ENCODE measurements at regions not wholly inside any gene's neighbourhood (a gene's known extent, or its start where the extent isn't known, plus 50 kb on each side); places are given as distances from the start of the nearest gene placed in this dataset.

DNA sequence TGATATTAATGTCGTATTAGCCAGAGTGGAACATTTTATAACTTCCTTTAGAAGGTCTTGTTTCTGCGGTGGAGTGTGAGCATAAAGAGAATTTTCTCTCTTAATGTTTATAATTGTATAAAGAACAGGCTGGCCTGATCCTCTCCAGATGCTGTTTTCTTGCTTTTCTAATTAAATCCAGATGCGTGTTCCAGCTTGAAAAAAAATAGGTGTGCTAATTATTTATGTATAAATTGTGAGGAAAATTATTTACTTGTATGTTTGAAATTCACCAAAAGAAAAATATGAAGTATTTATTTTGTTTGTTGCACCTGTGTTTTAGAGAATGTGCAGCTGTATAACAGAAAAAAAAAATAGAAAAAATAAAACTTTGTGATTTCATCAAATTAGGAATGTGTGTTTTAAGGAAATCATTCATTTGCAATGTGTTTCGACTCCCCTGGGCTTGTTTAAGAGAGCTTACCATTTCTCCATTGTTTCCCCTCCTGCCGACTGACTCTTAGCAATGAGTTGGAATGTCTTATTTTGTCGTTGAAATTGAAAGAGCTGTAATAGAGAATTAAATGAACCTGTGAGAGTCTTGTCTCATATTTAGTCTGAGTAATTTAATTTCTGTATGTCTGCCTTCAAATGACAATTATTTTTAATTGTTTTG lies 220.1 kb upstream of the NXPH2 start:
- DNase-seq (ENCODE audit: low read depth) = no peak
- no peak overlapping the region for H3K4me3 ChIP-seq (ENCODE audit: low read depth, low read length)
- TF ChIP-seq, protein P1, sequence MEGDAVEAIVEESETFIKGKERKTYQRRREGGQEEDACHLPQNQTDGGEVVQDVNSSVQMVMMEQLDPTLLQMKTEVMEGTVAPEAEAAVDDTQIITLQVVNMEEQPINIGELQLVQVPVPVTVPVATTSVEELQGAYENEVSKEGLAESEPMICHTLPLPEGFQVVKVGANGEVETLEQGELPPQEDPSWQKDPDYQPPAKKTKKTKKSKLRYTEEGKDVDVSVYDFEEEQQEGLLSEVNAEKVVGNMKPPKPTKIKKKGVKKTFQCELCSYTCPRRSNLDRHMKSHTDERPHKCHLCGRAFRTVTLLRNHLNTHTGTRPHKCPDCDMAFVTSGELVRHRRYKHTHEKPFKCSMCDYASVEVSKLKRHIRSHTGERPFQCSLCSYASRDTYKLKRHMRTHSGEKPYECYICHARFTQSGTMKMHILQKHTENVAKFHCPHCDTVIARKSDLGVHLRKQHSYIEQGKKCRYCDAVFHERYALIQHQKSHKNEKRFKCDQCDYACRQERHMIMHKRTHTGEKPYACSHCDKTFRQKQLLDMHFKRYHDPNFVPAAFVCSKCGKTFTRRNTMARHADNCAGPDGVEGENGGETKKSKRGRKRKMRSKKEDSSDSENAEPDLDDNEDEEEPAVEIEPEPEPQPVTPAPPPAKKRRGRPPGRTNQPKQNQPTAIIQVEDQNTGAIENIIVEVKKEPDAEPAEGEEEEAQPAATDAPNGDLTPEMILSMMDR (IDR thresholded peaks at IDR 0.05; ENCODE audit: low read depth, low read length) = no peak
- TF ChIP-seq MYC (IDR thresholded peaks at IDR 0.05; ENCODE audit: low read depth, low read length) = no peak
- TF ChIP-seq, protein P2, sequence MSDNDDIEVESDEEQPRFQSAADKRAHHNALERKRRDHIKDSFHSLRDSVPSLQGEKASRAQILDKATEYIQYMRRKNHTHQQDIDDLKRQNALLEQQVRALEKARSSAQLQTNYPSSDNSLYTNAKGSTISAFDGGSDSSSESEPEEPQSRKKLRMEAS (IDR thresholded peaks at IDR 0.05; ENCODE audit: low read depth, low read length) = no peak
- no peak for TF ChIP-seq POLR2A (IDR thresholded peaks at IDR 0.05; ENCODE audit: extremely low read depth, insufficient read length)

DNA sequence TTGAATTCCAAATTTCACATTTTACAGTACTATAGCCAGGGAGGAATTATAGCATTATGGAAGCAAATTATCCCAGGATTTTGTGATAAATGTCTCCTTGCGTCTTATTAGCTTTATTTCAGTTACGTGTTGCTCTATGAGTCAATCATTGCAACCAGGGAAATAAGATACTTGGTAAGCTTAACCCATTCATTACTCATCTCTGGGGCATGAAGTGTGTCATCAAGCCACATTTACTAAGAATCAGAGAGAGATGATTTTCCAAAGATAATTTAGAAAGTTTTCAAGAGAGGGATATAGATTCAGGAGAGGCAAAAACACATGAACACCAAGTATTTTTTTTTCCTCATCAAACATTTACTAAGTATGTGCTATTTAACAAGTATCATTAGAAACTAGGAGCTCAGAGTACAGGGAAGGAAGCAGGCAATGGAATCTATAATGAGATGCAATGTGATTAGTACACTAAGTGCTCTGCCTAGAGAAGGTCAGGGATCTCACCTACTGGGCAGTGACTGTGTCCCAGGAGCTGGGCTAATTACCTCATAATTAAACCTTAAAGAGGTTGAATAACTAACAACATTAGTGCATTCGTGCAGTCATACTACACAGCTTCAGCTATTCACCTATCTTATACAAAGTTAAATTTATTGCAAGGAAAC lies 217.8 kb upstream of the NXPH2 start:
- TF ChIP-seq, protein P2 (IDR thresholded peaks at IDR 0.05; ENCODE audit: low read depth, low read length) = no peak
- TF ChIP-seq, protein P1 (IDR thresholded peaks at IDR 0.05; ENCODE audit: low read depth, low read length) = no peak
- TF ChIP-seq POLR2A (IDR thresholded peaks at IDR 0.05; ENCODE audit: extremely low read depth, insufficient read length) = no peak
- no peak for TF ChIP-seq MYC (IDR thresholded peaks at IDR 0.05; ENCODE audit: low read depth, low read length)
- no peak overlapping the region for H3K4me3 ChIP-seq (ENCODE audit: low read depth, low read length)
- DNase-seq (ENCODE audit: low read depth) = no peak

DNA sequence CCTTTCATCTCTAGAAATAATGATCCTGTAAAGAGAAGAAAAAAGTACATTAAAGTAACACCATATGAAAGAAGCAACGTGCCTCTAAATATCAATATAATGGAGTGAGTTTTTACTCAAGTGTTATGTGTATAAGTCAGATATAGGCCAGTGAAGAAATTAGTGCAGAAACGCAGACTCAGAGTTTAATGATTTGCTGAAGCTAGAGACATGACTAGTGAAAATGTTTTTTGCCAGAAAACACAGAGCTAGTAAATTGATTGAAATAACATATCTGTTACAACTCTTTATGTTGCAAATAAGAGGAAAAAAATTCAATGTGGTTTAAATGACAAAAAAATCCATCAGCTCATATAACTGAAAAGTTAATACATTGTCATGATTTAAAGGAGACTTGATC lies 217.2 kb upstream of the NXPH2 start:
- TF ChIP-seq MYC (IDR thresholded peaks at IDR 0.05; ENCODE audit: low read depth, low read length) = no peak
- no peak for TF ChIP-seq POLR2A (IDR thresholded peaks at IDR 0.05; ENCODE audit: extremely low read depth, insufficient read length)
- TF ChIP-seq, protein P2 (IDR thresholded peaks at IDR 0.05; ENCODE audit: low read depth, low read length) = no peak
- TF ChIP-seq, protein P1 (IDR thresholded peaks at IDR 0.05; ENCODE audit: low read depth, low read length) = no peak
- no peak for DNase-seq (ENCODE audit: low read depth)
- H3K4me3 ChIP-seq (ENCODE audit: low read depth, low read length) = no peak overlapping the region

DNA sequence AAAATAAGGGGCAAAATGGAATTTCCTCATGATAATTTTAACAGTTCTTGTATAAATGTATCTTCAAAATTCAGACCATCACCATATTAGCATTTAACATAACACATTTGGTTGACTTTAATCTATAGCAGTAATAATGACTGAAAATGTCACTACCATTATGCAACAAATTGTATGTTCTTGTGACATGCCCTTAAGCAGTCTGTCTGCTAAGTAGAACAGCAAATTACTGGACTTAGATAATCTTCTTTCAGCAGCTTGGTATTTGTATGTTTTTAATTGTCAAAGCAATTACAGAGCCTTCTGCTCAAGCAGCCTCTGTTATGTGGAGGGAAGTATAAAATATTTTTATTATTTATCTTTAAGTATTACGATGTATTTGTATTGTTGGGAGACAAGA lies 214.3 kb upstream of the NXPH2 start:
- TF ChIP-seq POLR2A (IDR thresholded peaks at IDR 0.05; ENCODE audit: extremely low read depth, insufficient read length) = no peak
- TF ChIP-seq, protein P1 (IDR thresholded peaks at IDR 0.05; ENCODE audit: low read depth, low read length) = no peak
- TF ChIP-seq MYC (IDR thresholded peaks at IDR 0.05; ENCODE audit: low read depth, low read length) = no peak
- TF ChIP-seq, protein P2 (IDR thresholded peaks at IDR 0.05; ENCODE audit: low read depth, low read length) = no peak

DNA sequence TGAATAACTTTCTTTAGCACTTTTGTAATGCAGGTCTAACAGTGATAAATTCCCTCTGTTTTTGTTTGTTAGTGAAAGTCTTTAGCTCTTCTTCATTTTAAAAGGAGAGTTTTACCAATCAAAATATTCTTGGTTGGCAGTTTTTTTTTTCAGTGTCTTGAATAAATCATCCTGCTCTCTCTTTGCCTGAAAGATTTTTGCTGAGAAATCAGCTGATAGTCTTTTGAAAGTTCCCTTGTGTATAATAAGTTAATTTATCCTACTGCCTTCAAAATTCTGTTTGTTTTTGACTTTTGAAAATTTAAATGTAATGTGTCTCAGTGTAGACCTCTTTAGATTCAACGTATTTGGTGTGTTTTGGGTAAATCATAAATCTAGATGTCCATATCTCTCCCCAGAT lies 205.7 kb upstream of the NXPH2 start:
- TF ChIP-seq, protein P2 (IDR thresholded peaks at IDR 0.05; ENCODE audit: low read depth, low read length) = no peak
- TF ChIP-seq, protein P1 (IDR thresholded peaks at IDR 0.05; ENCODE audit: low read depth, low read length) = no peak
- TF ChIP-seq MYC (IDR thresholded peaks at IDR 0.05; ENCODE audit: low read depth, low read length) (no peak), POLR2A (IDR thresholded peaks at IDR 0.05; ENCODE audit: extremely low read depth, insufficient read length) (no peak)
- no peak for DNase-seq (ENCODE audit: low read depth)
- H3K4me3 ChIP-seq (ENCODE audit: low read depth, low read length) = no peak overlapping the region

More for the DNA sequence above, 214.3 kb upstream of the NXPH2 start:
- no peak overlapping the region for H3K4me3 ChIP-seq (ENCODE audit: low read depth, low read length)
- no peak for DNase-seq (ENCODE audit: low read depth)

Data from NB4 (cell line).